ENCODE measurements at regions not wholly inside any gene's neighbourhood (a gene's known extent, or its start where the extent isn't known, plus 50 kb on each side); places are given as distances from the start of the nearest gene placed in this dataset.

- TF ChIP-seq, protein P1, sequence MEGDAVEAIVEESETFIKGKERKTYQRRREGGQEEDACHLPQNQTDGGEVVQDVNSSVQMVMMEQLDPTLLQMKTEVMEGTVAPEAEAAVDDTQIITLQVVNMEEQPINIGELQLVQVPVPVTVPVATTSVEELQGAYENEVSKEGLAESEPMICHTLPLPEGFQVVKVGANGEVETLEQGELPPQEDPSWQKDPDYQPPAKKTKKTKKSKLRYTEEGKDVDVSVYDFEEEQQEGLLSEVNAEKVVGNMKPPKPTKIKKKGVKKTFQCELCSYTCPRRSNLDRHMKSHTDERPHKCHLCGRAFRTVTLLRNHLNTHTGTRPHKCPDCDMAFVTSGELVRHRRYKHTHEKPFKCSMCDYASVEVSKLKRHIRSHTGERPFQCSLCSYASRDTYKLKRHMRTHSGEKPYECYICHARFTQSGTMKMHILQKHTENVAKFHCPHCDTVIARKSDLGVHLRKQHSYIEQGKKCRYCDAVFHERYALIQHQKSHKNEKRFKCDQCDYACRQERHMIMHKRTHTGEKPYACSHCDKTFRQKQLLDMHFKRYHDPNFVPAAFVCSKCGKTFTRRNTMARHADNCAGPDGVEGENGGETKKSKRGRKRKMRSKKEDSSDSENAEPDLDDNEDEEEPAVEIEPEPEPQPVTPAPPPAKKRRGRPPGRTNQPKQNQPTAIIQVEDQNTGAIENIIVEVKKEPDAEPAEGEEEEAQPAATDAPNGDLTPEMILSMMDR (IDR thresholded peaks at IDR 0.05; ENCODE audit: low read depth, low read length), result no peak
- TF ChIP-seq POLR2A (IDR thresholded peaks at IDR 0.05; ENCODE audit: extremely low read depth, insufficient read length) (no peak), MAX (IDR thresholded peaks at IDR 0.05; ENCODE audit: low read depth, low read length) (no peak)
Observed at GRCh38 chr5:51997949-51998348, 614.7 kb downstream of the ISL1 start.

Measured in NB4 (cell line).